ENCODE measurements at regions not wholly inside any gene's neighbourhood (a gene's known extent, or its start where the extent isn't known, plus 50 kb on each side); places are given as distances from the start of the nearest gene placed in this dataset.

- no peak for TF ChIP-seq CTCF (IDR thresholded peaks at IDR 0.05; ENCODE audit: low read depth, low read length)
- TF ChIP-seq EZH2phosphoT487 (IDR thresholded peaks at IDR 0.05; ENCODE audit: low read depth) = no peak
Observed at GRCh38 chr6:756224-756623, 63.3 kb upstream of the EXOC2 start.
